ENCODE measurements at regions not wholly inside any gene's neighbourhood (a gene's known extent, or its start where the extent isn't known, plus 50 kb on each side); places are given as distances from the start of the nearest gene placed in this dataset.

DNA sequence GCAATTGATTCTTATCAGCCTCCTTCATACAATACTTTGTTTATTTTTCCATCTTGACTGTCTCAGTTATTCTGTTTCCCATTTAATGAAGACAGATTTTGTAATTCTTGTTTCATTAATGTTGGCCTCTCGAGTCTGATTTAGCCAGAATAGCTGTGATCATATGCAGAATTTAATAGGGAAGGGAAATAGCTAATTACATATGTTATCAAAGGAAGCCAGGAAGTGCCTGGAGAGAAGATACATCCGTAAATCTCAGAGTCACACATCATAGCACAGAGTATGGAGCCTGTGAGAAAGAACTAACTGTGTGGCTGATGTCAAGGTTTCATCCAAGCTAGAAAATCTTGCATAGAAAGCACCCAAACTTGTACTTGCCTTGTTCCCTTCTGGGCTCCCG lies 288.9 kb upstream of the SLCO3A1 start:
- H3K27me3 ChIP-seq (ENCODE audit: insufficient read depth, low read length): no peaks in the 10 kb centered on the region
- H3K4me1 ChIP-seq (ENCODE audit: insufficient read depth, low read length): no peaks in the 10 kb centered on the region
- no peaks in the 10 kb centered on the region for H3K36me3 ChIP-seq (ENCODE audit: insufficient read depth, low read length)
- H3K4me3 ChIP-seq (ENCODE audit: low read length): no peak overlapping the region
- no peaks in the 10 kb centered on the region for H3K9me3 ChIP-seq (ENCODE audit: low read length)
- H2AFZ ChIP-seq (ENCODE audit: low read depth, low read length): no peak overlapping the region

DNA sequence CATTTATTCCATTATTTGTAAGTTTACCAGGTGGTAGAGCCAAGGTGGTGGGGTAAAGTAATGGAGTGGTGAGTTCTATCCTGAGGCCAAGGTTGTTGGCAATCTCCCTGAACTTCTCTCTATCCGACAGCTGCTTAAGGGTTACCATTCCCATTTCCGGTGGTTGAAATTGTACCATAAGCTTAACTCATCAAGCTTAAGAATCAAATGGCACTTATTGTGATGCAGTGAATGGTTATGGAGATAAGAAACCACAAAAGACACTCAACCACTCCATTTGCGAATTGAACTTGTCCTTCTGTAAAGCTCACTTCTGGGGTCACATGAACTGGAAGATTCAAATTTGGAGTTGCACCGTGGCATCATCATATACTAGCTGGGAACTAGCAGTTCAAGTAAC lies 287.4 kb upstream of the SLCO3A1 start:
- no peaks in the 10 kb centered on the region for H3K4me1 ChIP-seq (ENCODE audit: insufficient read depth, low read length)
- H3K27me3 ChIP-seq (ENCODE audit: insufficient read depth, low read length): no peaks in the 10 kb centered on the region
- no peak overlapping the region for H2AFZ ChIP-seq (ENCODE audit: low read depth, low read length)
- no peaks in the 10 kb centered on the region for H3K9me3 ChIP-seq (ENCODE audit: low read length)
- no peaks in the 10 kb centered on the region for H3K36me3 ChIP-seq (ENCODE audit: insufficient read depth, low read length)
- H3K4me3 ChIP-seq (ENCODE audit: low read length): no peak overlapping the region

DNA sequence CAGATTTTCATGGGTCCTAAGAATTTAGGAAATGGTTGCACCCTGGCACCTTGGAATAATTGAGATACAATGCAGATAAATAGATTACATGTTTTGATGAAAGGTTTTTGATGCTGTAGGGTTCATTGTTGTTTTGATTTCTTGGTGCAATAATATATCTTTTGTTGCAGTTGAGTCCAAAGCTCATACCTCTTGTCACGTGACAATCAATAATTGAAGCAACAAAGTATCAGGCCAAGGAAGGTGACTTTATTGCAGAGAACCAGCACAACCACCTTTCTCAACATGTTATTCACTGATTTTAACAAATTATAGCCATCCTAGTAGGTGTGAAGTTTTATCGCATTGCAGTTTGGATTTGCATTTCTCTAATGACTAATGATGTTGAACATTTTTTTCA lies 285.5 kb upstream of the SLCO3A1 start:
- no peaks in the 10 kb centered on the region for H3K9me3 ChIP-seq (ENCODE audit: low read length)
- no peaks in the 10 kb centered on the region for H3K27me3 ChIP-seq (ENCODE audit: insufficient read depth, low read length)
- H3K4me1 ChIP-seq (ENCODE audit: insufficient read depth, low read length): no peaks in the 10 kb centered on the region
- H3K4me3 ChIP-seq (ENCODE audit: low read length): no peak overlapping the region
- no peak overlapping the region for H2AFZ ChIP-seq (ENCODE audit: low read depth, low read length)
- H3K36me3 ChIP-seq (ENCODE audit: insufficient read depth, low read length): no peaks in the 10 kb centered on the region

DNA sequence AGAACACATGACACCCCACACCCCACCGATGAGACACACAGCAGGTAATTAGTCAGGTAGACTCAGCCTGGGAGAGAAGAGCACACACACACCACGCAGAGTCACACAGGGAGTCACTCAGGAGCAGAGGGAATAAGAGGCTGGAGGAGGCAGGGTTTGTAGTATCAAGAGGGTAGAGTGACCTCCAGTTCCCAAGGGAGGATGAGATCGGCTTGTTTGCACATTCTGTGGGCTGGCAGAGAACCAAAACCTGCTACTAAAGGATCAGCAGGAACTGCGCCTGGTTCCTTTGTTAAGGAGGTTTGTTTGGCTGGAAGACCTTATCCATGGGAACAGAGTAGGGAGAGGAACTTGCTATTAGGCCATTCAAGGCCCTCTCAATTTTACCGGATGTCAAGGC lies 281.4 kb upstream of the SLCO3A1 start:
- H3K4me1 ChIP-seq (ENCODE audit: insufficient read depth, low read length): no peaks in the 10 kb centered on the region
- no peak overlapping the region for H3K4me3 ChIP-seq (ENCODE audit: low read length)
- no peaks in the 10 kb centered on the region for H3K27me3 ChIP-seq (ENCODE audit: insufficient read depth, low read length)
- H3K9me3 ChIP-seq (ENCODE audit: low read length): no peaks in the 10 kb centered on the region
- no peak overlapping the region for H2AFZ ChIP-seq (ENCODE audit: low read depth, low read length)
- H3K36me3 ChIP-seq (ENCODE audit: insufficient read depth, low read length): no peaks in the 10 kb centered on the region

DNA sequence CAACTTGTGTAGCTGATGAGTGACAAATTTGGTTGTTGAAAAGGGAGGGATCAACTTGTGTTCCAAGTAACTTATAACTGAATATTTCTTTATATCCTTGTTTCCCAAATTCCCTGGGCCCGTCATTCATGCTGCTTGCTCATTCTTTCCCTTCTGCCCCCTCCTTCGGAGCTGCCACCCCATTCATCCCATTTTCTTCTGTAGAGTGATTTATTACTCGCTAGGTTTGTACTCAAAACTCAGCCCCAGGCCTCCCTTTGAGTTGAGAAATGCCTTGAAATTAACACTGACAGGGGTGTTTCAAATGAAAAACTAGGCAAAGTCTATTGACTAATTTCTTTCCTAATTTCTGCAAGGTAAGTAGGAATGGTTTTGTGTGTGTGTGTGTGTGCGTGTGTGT lies 277.4 kb upstream of the SLCO3A1 start:
- no peak overlapping the region for H3K4me3 ChIP-seq (ENCODE audit: low read length)
- H3K4me1 ChIP-seq (ENCODE audit: insufficient read depth, low read length): no peaks in the 10 kb centered on the region
- H3K9me3 ChIP-seq (ENCODE audit: low read length): no peaks in the 10 kb centered on the region
- H2AFZ ChIP-seq (ENCODE audit: low read depth, low read length): no peak overlapping the region
- no peaks in the 10 kb centered on the region for H3K27me3 ChIP-seq (ENCODE audit: insufficient read depth, low read length)
- no peaks in the 10 kb centered on the region for H3K36me3 ChIP-seq (ENCODE audit: insufficient read depth, low read length)

DNA sequence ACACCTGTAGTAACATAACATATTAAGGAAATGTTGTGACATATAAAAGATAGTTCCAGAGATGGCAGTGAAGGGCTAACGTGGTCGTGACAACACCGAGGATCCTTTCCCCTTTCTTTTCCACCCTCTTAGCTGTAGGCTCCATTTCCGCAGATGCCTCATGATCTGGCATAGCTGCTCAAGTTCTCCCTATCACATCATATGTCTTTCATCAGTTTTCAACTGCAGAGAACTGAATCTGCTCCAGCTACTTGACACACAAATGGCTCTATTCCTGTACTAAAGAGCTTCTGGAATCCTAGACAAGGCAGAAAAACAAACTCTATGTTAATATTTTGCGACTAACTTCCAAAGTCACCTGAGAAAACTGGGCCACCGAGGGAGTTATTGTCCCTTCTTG lies 275.0 kb upstream of the SLCO3A1 start:
- H3K9me3 ChIP-seq (ENCODE audit: low read length): no peaks in the 10 kb centered on the region

DNA sequence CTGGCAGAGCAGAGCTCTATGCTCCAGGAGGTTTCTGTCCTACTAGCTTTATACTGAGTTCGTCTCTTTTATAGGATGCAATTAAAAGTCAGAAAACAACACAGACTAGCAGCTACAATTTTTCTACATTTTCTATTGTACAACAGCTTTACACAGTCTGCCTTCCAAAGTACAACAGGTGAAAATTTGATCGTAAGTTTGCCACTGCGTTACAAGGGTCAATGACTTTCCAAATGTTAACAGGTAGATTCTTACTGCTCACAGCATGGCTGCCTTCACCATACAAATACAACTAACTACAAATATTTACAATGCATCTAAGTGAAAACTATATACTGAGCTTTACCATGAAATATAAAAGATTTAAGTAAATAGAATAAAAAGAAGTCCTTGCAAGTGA lies 268.6 kb upstream of the SLCO3A1 start:
- H3K9me3 ChIP-seq (ENCODE audit: low read length): no peaks in the 10 kb centered on the region
- no peaks in the 10 kb centered on the region for H3K27me3 ChIP-seq (ENCODE audit: insufficient read depth, low read length)
- H3K4me3 ChIP-seq (ENCODE audit: low read length): no peak overlapping the region
- no peaks in the 10 kb centered on the region for H3K36me3 ChIP-seq (ENCODE audit: insufficient read depth, low read length)
- no peak overlapping the region for H2AFZ ChIP-seq (ENCODE audit: low read depth, low read length)
- H3K4me1 ChIP-seq (ENCODE audit: insufficient read depth, low read length): no peaks in the 10 kb centered on the region

More for the DNA sequence above, 275.0 kb upstream of the SLCO3A1 start:
- H3K36me3 ChIP-seq (ENCODE audit: insufficient read depth, low read length): no peaks in the 10 kb centered on the region
- H3K4me3 ChIP-seq (ENCODE audit: low read length): no peak overlapping the region
- no peaks in the 10 kb centered on the region for H3K27me3 ChIP-seq (ENCODE audit: insufficient read depth, low read length)
- no peaks in the 10 kb centered on the region for H3K4me1 ChIP-seq (ENCODE audit: insufficient read depth, low read length)
- H2AFZ ChIP-seq (ENCODE audit: low read depth, low read length): no peak overlapping the region

DNA sequence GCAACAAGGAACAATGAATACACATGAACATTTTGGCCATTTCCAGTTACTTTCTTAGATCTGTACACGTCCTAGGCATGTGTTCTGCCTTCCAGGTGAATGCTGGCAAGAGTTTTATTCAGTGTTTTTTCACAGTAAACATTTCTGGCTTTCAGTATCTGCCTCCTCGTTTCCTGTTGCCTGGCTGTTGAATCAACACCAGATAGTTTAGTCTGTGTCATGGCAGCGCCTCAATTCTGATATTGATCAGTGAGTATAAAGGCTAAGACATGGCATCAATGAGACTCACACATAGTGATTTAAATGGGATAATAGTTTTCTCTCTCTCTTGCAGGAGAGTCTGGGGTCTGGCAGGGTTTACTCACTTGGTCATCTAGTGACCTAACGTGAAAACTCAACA lies 266.9 kb upstream of the SLCO3A1 start:
- Histone ChIP-seq H3K4me1 (ENCODE audit: insufficient read depth, low read length) (no peaks in the 10 kb centered on the region), H2AFZ (ENCODE audit: low read depth, low read length) (no peak overlapping the region), H3K27me3 (ENCODE audit: insufficient read depth, low read length) (no peaks in the 10 kb centered on the region), H3K36me3 (ENCODE audit: insufficient read depth, low read length) (no peaks in the 10 kb centered on the region), H3K4me3 (ENCODE audit: low read length) (no peak overlapping the region), H3K9me3 (ENCODE audit: low read length) (no peaks in the 10 kb centered on the region)

DNA sequence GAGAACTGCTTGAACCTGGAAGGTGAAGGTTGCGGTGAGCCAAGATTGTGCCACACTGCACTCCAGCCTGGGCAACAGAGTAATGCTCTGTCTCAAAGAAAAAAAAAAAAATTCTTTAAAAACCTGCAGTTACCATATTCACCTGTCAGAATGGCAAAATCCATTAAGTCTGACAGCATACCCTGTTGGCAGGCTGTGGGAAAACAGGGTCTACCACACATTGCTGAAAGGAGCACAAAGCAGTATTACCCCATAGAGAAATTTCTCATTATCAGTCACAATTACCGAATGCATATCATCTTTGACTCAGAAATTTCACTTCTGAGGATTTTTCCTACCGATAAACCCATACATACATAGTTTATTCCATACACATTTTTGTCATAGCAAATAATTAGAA lies 264.1 kb upstream of the SLCO3A1 start:
- H3K9me3 ChIP-seq (ENCODE audit: low read length): no peaks in the 10 kb centered on the region

DNA sequence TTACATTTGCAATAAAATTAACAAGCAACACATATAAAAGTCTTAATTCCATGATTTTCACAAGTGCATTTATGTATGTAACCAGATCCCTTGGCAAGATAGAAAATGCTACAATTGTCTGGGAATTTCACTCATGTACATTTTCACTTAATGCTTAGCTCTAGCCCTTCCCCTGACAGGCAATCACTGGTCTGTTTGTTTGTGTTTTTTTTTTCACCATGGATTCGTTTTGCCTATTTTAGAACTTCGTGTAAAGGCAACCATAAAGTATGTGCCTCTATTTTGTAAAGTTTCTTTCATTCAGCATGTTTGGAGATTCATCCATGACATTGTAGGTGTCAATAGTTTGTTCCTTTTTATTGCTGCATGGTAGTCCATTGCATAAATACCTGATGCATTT lies 260.9 kb upstream of the SLCO3A1 start:
- Histone ChIP-seq H3K9me3 (ENCODE audit: low read length) (no peaks in the 10 kb centered on the region), H3K27me3 (ENCODE audit: insufficient read depth, low read length) (no peaks in the 10 kb centered on the region), H3K36me3 (ENCODE audit: insufficient read depth, low read length) (no peaks in the 10 kb centered on the region), H3K4me1 (ENCODE audit: insufficient read depth, low read length) (no peaks in the 10 kb centered on the region), H2AFZ (ENCODE audit: low read depth, low read length) (no peak overlapping the region), H3K4me3 (ENCODE audit: low read length) (no peak overlapping the region)

More for the DNA sequence above, 264.1 kb upstream of the SLCO3A1 start:
- Histone ChIP-seq H3K27me3 (ENCODE audit: insufficient read depth, low read length) (no peaks in the 10 kb centered on the region), H3K36me3 (ENCODE audit: insufficient read depth, low read length) (no peaks in the 10 kb centered on the region), H2AFZ (ENCODE audit: low read depth, low read length) (no peak overlapping the region), H3K4me1 (ENCODE audit: insufficient read depth, low read length) (no peaks in the 10 kb centered on the region), H3K4me3 (ENCODE audit: low read length) (no peak overlapping the region)

DNA sequence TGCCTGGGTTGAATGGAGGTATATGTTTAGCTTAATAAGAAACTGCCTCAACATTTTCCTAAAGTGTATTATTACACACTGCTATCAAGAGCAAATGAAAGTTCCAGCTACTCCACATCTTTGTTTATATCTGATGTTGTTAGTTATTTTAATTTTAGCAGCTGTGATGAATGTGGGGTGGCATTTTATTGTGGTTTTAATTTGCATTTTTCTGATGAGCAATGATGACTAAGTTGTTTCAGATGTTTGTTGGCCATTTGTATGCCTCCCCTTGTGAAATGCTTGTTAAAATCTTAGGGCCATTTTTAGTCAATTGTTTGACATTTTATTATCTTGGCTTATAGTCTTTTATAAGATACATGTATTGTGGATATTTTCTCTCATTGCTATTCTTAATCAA lies 260.4 kb upstream of the SLCO3A1 start:
- Histone ChIP-seq H3K4me3 (ENCODE audit: low read length) (no peak overlapping the region), H2AFZ (ENCODE audit: low read depth, low read length) (no peak overlapping the region), H3K27me3 (ENCODE audit: insufficient read depth, low read length) (no peaks in the 10 kb centered on the region), H3K36me3 (ENCODE audit: insufficient read depth, low read length) (no peaks in the 10 kb centered on the region), H3K9me3 (ENCODE audit: low read length) (no peaks in the 10 kb centered on the region), H3K4me1 (ENCODE audit: insufficient read depth, low read length) (no peaks in the 10 kb centered on the region)

DNA sequence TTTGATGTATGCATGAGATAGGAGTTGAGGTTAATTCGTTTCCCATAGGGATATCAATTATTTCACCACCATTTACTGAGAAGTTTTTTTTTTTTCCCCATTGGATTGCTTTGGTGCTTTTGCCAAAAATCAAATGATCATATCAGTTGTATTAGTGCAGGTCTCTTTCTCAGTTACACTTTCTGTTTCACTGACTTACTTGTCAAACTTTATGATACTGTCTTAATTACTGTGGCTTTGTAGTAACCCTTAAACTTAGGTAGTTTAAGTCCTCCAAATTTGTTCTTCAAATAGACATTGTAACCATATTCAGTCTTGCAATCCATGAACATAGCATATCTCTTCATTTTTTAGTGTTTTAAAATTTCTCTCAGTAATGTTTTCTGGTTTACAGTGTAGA lies 259.9 kb upstream of the SLCO3A1 start:
- H3K9me3 ChIP-seq (ENCODE audit: low read length): no peaks in the 10 kb centered on the region
- no peak overlapping the region for H2AFZ ChIP-seq (ENCODE audit: low read depth, low read length)
- no peaks in the 10 kb centered on the region for H3K27me3 ChIP-seq (ENCODE audit: insufficient read depth, low read length)
- no peaks in the 10 kb centered on the region for H3K4me1 ChIP-seq (ENCODE audit: insufficient read depth, low read length)
- no peaks in the 10 kb centered on the region for H3K36me3 ChIP-seq (ENCODE audit: insufficient read depth, low read length)
- H3K4me3 ChIP-seq (ENCODE audit: low read length): no peak overlapping the region

DNA sequence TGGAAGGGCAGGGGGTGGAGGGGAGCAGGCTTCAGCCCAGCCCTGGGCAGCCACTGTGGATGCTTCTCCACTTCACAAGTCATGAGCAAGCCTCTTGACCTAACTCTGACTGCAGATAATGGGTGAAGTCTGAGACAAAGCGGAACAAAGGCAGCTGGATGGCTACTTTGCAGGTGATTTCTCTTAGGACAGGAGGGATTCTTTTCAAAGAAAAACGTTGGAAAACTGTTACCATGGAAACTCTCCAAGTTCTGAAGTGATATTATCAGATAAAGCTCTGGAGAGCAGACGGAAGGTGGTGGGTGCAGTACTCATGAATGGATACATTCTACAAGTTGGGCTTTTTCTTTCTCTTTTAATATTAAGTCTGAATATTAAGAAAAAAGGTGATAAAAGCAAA lies 254.2 kb upstream of the SLCO3A1 start:
- no peaks in the 10 kb centered on the region for H3K9me3 ChIP-seq (ENCODE audit: low read length)
- H3K36me3 ChIP-seq (ENCODE audit: insufficient read depth, low read length): no peaks in the 10 kb centered on the region
- no peak overlapping the region for H2AFZ ChIP-seq (ENCODE audit: low read depth, low read length)
- H3K27me3 ChIP-seq (ENCODE audit: insufficient read depth, low read length): no peaks in the 10 kb centered on the region
- no peak overlapping the region for H3K4me3 ChIP-seq (ENCODE audit: low read length)
- H3K4me1 ChIP-seq (ENCODE audit: insufficient read depth, low read length): no peaks in the 10 kb centered on the region

DNA sequence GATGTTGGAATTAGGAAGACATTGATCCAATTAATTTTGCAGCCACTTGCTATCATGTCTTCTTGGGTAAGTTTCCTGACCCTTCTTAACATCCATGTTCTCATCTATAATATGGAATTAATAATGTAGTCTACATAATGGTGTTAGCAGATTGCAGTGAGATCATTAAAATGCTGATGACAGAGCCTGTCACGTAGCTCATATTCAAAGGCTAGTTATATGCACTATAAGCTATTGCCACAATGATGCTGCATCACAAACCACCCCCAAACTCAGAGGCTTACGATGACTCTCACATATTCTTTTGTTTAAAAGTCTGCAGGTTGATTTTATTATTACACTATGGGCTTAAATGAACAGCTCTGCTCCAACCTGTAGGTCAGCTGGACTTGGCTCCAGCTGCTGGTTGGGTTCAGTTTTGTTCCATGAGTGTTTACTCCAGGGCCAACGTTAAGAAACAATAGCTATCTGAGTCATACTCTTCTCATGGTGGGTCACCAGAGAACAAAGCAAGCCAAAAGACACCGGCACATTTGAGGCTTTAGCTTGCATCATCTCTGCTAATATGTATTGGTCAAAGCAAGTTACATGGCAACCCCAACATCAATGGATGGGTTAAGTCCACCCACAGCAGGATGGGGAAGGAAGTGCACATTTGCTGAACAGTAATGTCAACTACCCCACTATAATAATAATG lies 250.0 kb upstream of the SLCO3A1 start:
- Histone ChIP-seq H3K36me3 (ENCODE audit: insufficient read depth, low read length) (no peaks in the 10 kb centered on the region), H3K4me3 (ENCODE audit: low read length) (no peak overlapping the region), H3K9me3 (ENCODE audit: low read length) (no peaks in the 10 kb centered on the region), H3K27me3 (ENCODE audit: insufficient read depth, low read length) (no peaks in the 10 kb centered on the region), H2AFZ (ENCODE audit: low read depth, low read length) (no peak overlapping the region), H3K4me1 (ENCODE audit: insufficient read depth, low read length) (no peaks in the 10 kb centered on the region)
